ENCODE measurements at regions not wholly inside any gene's neighbourhood (a gene's known extent, or its start where the extent isn't known, plus 50 kb on each side); places are given as distances from the start of the nearest gene placed in this dataset.

DNA sequence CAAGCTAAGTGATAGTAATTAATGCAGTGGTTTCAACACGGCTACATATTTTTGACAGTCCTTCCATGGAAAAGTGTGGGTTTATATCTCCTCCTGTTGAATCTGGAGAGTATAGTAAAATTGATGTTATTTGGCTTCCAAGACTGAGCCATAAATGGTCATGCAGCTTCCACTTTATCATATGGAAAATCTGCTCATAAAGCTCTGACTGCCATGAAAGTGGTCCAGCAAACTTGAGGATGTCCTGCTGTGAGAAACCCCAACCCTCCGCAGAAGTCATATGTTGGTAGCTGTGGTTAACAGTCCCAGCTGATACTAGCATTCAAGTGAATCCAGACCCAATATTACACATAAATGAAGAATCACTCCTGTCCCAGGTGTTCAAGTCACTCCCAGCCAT, 378.3 kb downstream of the KCTD16 start:
- Histone ChIP-seq H3K4me1 (no peaks in the 10 kb centered on the region), H3K9me3 (no peaks in the 10 kb centered on the region), H3K4me3 (no peak overlapping the region), H3K27ac (no peak overlapping the region), H3K4me2 (no peak overlapping the region)
- no peak for ATAC-seq
- 47% methylated on average over 2 of the region's 2 CpGs for WGBS (ENCODE audit: missing lambda C conversion rate)
- ChIA-PET POLR2A (no interaction called here), CTCF (no interaction called here)
- FAIRE-seq: no peak
- no peak for TF ChIP-seq POLR2AphosphoS2 (conservative IDR thresholded peaks at IDR 0.05; ENCODE audit: low read length)
- DNase-seq (ENCODE audit: low read depth in 1 of 2, low spot score in 1 of 2): no peak

DNA sequence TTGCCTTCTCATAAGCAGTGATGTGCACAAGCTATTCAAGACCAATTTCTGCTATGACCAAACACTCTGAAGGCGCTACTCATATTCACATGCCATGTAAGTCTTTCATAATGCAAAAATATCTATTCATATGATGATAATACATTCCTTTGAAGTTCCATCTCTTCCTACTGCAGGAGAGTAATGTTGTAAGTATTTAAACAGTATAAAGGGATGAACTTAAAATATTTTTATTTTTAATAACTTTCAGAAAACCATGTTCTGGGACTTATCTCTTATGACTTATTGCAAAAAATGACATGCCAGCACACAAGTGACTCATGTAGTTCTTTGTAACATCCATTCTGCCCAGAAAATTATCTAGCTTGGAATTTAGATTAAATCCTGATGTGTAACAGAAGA, 376.4 kb downstream of the KCTD16 start:
- CTCF ChIA-PET: no interaction called here
- Histone ChIP-seq H3K4me2 (no peak overlapping the region), H3K4me3 (no peak overlapping the region), H3K4me1 (no peaks in the 10 kb centered on the region), H3K27ac (no peak overlapping the region), H3K9me3 (no peaks in the 10 kb centered on the region)
- no peak for DNase-seq (ENCODE audit: low read depth in 1 of 2, low spot score in 1 of 2)
- no peak for FAIRE-seq
- 12% methylated on average over 1 of the region's 1 CpG for WGBS (ENCODE audit: missing lambda C conversion rate)
- TF ChIP-seq BHLHE40 (IDR thresholded peaks at IDR 0.05; ENCODE audit: low read depth, low read length) (no peak), RCOR1 (IDR thresholded peaks at IDR 0.05; ENCODE audit: low read depth, low read length) (no peak), RAD21 (conservative IDR thresholded peaks at IDR 0.05 in 1 of 2, IDR thresholded peaks at IDR 0.05 in 1 of 2) (no peak), CEBPB (IDR thresholded peaks at IDR 0.05) (no peak), ESRRA (IDR thresholded peaks at IDR 0.05; ENCODE audit: borderline replicate concordance, low read length) (no peak), EHMT2 (IDR thresholded peaks at IDR 0.05; ENCODE audit: low read depth) (no peak), POLR2A (IDR thresholded peaks at IDR 0.05; ENCODE audit: low read length) (no peak)
- TF ChIP-seq, protein P1, sequence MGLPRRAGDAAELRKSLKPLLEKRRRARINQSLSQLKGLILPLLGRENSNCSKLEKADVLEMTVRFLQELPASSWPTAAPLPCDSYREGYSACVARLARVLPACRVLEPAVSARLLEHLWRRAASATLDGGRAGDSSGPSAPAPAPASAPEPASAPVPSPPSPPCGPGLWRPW (IDR thresholded peaks at IDR 0.05): no peak
- TF ChIP-seq, protein P2, sequence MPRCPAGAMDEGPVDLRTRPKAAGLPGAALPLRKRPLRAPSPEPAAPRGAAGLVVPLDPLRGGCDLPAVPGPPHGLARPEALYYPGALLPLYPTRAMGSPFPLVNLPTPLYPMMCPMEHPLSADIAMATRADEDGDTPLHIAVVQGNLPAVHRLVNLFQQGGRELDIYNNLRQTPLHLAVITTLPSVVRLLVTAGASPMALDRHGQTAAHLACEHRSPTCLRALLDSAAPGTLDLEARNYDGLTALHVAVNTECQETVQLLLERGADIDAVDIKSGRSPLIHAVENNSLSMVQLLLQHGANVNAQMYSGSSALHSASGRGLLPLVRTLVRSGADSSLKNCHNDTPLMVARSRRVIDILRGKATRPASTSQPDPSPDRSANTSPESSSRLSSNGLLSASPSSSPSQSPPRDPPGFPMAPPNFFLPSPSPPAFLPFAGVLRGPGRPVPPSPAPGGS (IDR thresholded peaks at IDR 0.05): no peak
- TF ChIP-seq, protein P3, sequence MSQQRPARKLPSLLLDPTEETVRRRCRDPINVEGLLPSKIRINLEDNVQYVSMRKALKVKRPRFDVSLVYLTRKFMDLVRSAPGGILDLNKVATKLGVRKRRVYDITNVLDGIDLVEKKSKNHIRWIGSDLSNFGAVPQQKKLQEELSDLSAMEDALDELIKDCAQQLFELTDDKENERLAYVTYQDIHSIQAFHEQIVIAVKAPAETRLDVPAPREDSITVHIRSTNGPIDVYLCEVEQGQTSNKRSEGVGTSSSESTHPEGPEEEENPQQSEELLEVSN (IDR thresholded peaks at IDR 0.05; ENCODE audit: borderline replicate concordance, low read depth): no peak
- TF ChIP-seq, protein P4, sequence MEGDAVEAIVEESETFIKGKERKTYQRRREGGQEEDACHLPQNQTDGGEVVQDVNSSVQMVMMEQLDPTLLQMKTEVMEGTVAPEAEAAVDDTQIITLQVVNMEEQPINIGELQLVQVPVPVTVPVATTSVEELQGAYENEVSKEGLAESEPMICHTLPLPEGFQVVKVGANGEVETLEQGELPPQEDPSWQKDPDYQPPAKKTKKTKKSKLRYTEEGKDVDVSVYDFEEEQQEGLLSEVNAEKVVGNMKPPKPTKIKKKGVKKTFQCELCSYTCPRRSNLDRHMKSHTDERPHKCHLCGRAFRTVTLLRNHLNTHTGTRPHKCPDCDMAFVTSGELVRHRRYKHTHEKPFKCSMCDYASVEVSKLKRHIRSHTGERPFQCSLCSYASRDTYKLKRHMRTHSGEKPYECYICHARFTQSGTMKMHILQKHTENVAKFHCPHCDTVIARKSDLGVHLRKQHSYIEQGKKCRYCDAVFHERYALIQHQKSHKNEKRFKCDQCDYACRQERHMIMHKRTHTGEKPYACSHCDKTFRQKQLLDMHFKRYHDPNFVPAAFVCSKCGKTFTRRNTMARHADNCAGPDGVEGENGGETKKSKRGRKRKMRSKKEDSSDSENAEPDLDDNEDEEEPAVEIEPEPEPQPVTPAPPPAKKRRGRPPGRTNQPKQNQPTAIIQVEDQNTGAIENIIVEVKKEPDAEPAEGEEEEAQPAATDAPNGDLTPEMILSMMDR (IDR thresholded peaks at IDR 0.05): no peak
- POLR2A ChIA-PET: no interaction called here
- no peak for ATAC-seq

DNA sequence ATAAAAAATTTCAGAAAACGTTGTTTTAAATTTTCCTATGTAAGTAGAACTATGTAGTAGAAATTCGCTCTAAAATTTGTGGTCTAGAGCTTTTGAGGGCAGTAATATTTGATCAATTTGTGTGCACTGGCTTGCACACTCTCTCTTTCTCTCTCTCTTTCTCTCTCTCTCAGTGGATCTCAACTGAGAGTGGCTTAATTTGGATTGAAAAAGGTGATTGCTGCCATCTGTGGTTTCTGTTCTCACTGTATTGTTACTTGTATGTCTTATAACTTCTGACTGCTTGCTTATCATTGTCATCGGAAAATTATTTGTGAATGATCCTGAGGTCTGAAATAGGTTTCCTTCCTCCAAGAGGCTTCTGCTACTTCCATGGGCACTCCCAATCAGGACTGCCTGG, 368.2 kb downstream of the KCTD16 start:
- H3K4me2 ChIP-seq: no peak overlapping the region
- DNase-seq (ENCODE audit: low read depth in 1 of 2, low spot score in 1 of 2) (no peak), ATAC-seq (no peak), FAIRE-seq (no peak)
- H3K9me3 ChIP-seq: no peaks in the 10 kb centered on the region
- ChIA-PET CTCF (no interaction called here), POLR2A (no interaction called here)
- H3K4me3 ChIP-seq: no peak overlapping the region
- no peak overlapping the region for H3K27ac ChIP-seq
- no peaks in the 10 kb centered on the region for H3K4me1 ChIP-seq
- WGBS (ENCODE audit: missing lambda C conversion rate): 30% methylated on average over 3 of the region's 3 CpGs
- TF ChIP-seq BHLHE40 (IDR thresholded peaks at IDR 0.05; ENCODE audit: low read depth, low read length) (no peak), SMC3 (IDR thresholded peaks at IDR 0.05) (no peak), JUNB (IDR thresholded peaks at IDR 0.05) (no peak), CHD2 (IDR thresholded peaks at IDR 0.05; ENCODE audit: low read length, partially characterized antibody) (no peak), CBX8 (IDR thresholded peaks at IDR 0.05) (no peak), TFCP2L1 (CRISPR knock-in tag; IDR thresholded peaks at IDR 0.05) (no peak), TP53 (CRISPR knock-in tag; IDR thresholded peaks at IDR 0.05) (no peak), FOSB (CRISPR knock-in tag; IDR thresholded peaks at IDR 0.05) (no peak), MAZ (IDR thresholded peaks at IDR 0.05; ENCODE audit: borderline replicate concordance, low read depth, low read length) (no peak)
- TF ChIP-seq, protein P5, sequence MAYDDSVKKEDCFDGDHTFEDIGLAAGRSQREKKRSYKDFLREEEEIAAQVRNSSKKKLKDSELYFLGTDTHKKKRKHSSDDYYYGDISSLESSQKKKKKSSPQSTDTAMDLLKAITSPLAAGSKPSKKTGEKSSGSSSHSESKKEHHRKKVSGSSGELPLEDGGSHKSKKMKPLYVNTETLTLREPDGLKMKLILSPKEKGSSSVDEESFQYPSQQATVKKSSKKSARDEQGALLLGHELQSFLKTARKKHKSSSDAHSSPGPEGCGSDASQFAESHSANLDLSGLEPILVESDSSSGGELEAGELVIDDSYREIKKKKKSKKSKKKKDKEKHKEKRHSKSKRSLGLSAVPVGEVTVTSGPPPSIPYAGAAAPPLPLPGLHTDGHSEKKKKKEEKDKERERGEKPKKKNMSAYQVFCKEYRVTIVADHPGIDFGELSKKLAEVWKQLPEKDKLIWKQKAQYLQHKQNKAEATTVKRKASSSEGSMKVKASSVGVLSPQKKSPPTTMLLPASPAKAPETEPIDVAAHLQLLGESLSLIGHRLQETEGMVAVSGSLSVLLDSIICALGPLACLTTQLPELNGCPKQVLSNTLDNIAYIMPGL (CRISPR knock-in tag; IDR thresholded peaks at IDR 0.05; ENCODE audit: borderline replicate concordance): no peak
- TF ChIP-seq, protein P6, sequence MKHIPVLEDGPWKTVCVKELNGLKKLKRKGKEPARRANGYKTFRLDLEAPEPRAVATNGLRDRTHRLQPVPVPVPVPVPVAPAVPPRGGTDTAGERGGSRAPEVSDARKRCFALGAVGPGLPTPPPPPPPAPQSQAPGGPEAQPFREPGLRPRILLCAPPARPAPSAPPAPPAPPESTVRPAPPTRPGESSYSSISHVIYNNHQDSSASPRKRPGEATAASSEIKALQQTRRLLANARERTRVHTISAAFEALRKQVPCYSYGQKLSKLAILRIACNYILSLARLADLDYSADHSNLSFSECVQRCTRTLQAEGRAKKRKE (CRISPR knock-in tag; IDR thresholded peaks at IDR 0.05; ENCODE audit: low read depth): no peak
- TF ChIP-seq, protein P1 (IDR thresholded peaks at IDR 0.05): no peak
- TF ChIP-seq, protein P7, sequence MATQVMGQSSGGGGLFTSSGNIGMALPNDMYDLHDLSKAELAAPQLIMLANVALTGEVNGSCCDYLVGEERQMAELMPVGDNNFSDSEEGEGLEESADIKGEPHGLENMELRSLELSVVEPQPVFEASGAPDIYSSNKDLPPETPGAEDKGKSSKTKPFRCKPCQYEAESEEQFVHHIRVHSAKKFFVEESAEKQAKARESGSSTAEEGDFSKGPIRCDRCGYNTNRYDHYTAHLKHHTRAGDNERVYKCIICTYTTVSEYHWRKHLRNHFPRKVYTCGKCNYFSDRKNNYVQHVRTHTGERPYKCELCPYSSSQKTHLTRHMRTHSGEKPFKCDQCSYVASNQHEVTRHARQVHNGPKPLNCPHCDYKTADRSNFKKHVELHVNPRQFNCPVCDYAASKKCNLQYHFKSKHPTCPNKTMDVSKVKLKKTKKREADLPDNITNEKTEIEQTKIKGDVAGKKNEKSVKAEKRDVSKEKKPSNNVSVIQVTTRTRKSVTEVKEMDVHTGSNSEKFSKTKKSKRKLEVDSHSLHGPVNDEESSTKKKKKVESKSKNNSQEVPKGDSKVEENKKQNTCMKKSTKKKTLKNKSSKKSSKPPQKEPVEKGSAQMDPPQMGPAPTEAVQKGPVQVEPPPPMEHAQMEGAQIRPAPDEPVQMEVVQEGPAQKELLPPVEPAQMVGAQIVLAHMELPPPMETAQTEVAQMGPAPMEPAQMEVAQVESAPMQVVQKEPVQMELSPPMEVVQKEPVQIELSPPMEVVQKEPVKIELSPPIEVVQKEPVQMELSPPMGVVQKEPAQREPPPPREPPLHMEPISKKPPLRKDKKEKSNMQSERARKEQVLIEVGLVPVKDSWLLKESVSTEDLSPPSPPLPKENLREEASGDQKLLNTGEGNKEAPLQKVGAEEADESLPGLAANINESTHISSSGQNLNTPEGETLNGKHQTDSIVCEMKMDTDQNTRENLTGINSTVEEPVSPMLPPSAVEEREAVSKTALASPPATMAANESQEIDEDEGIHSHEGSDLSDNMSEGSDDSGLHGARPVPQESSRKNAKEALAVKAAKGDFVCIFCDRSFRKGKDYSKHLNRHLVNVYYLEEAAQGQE (IDR thresholded peaks at IDR 0.05): no peak
- TF ChIP-seq, protein P8, sequence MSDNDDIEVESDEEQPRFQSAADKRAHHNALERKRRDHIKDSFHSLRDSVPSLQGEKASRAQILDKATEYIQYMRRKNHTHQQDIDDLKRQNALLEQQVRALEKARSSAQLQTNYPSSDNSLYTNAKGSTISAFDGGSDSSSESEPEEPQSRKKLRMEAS (IDR thresholded peaks at IDR 0.05): no peak

Measured in A549 (cell line).